Caco-2 (cell line): ENCODE measurements at regions not wholly inside any gene's neighbourhood (a gene's known extent, or its start where the extent isn't known, plus 50 kb on each side); places are given as distances from the start of the nearest gene placed in this dataset.
"Not testable (repeated sequence)": the region's sequence is repeated elsewhere in the genome, so short reads cannot be mapped to it uniquely, and the experiment has no call there.

ENCODE experiments used
- BruUV-seq: library from RNA; stranded (reverse); fragments of 400-500 nt; replicated peaks from 2 replicates; lab custom pipeline; 2021; lab: Mats Ljungman, UMichigan
- CTCF ChIA-PET: fragments of 300-600 bp; sonication (Branson Sonifier 250); formaldehyde crosslinking; loops from one replicate; lab custom pipeline; 2022; ENCODE audit warnings: antibody characterized with exemption; lab: Charles Lee
- POLR2A ChIA-PET: fragments of 300-600 bp; sonication (Branson Sonifier 250); formaldehyde crosslinking; loops from one replicate; lab custom pipeline; 2022; ENCODE audit warnings: antibody characterized with exemption; lab: Charles Lee
- DNase-seq, 2 experiments: peaks; one replicate each; pipeline versions ENCODE4 v3.0.0 to v3.0.0-alpha.2; 2020 to 2022
- H3K27me3 ChIP-seq: replicated peaks from 2 replicates; pipeline ENCODE4 v1.6.0; 2011; ENCODE audit warnings: low read length; ENCODE audit not compliant: control insufficient read depth, insufficient read depth
- H3K36me3 ChIP-seq: 2 replicates; pipeline ENCODE4 v1.5.1; 2011; ENCODE audit warnings: low read length; ENCODE audit not compliant: control insufficient read depth, insufficient read depth
- H3K4me1 ChIP-seq: fragments of 250-450 bp; sonication (Bioruptor Pico); 2 replicates; pipeline ENCODE4 v1.5.1; 2020; ENCODE audit warnings: mild to moderate bottlenecking
- H3K4me3 ChIP-seq: 2 replicates; pipeline ENCODE4 v1.5.1; 2011; ENCODE audit warnings: low read depth, mild to moderate bottlenecking, control low read depth, low read length
- H3K9me3 ChIP-seq: fragments of 250-450 bp; sonication (Bioruptor Pico); 2 replicates; pipeline ENCODE4 v1.5.1; 2020; ENCODE audit warnings: mild to moderate bottlenecking, moderate library complexity
- H3K27ac Mint-ChIP-seq: one replicate; pipeline ENCODE4 v1.8.0; 2022; ENCODE audit warnings: mixed read lengths; ENCODE audit not compliant: unreplicated experiment
- H3K27me3 Mint-ChIP-seq: one replicate; pipeline ENCODE4 v1.8.0; 2022; ENCODE audit warnings: mixed read lengths; ENCODE audit not compliant: insufficient read depth, unreplicated experiment
- H3K36me3 Mint-ChIP-seq: one replicate; pipeline ENCODE4 v1.8.0; 2022; ENCODE audit warnings: mild to moderate bottlenecking, mixed read lengths; ENCODE audit not compliant: insufficient read depth, unreplicated experiment
- H3K4me1 Mint-ChIP-seq: one replicate; pipeline ENCODE4 v1.8.0; 2022; ENCODE audit warnings: low read depth, mixed read lengths; ENCODE audit not compliant: unreplicated experiment
- H3K4me3 Mint-ChIP-seq: one replicate; pipeline ENCODE4 v1.8.0; 2022; ENCODE audit warnings: mild to moderate bottlenecking, moderate library complexity, mixed read lengths; ENCODE audit not compliant: unreplicated experiment
- H3K9me3 Mint-ChIP-seq: one replicate; pipeline ENCODE4 v1.8.0; 2022; ENCODE audit warnings: mixed read lengths; ENCODE audit not compliant: unreplicated experiment
- CTCF ChIP-seq, 2 experiments: fragments of 200-600 bp in 1 of 2; IDR thresholded peaks; 1 replicate in 1 of 2; 2 replicates in 1 of 2; pipeline versions ENCODE4 v1.5.1 to v1.8.0; 2011 to 2022; ENCODE audit warnings: antibody characterized with exemption in 1 of 2, control low read depth in 1 of 2, inconsistent platforms in 1 of 2, low read depth in 1 of 2, low read length in 1 of 2, mild to moderate bottlenecking in 1 of 2, moderate library complexity in 1 of 2; ENCODE audit not compliant: insufficient read depth in 1 of 2, severe bottlenecking in 1 of 2, unreplicated experiment in 1 of 2
- intact Hi-C: fragments of 100-400 bp; cut with micrococcal nuclease; formaldehyde crosslinking; loops from one replicate; pipeline ENCODE4 v1.10.0; 2022; ENCODE audit not compliant: unreplicated experiment

GRCh38 chr6:16882230-16882629 is 121.0 kb upstream of the ATXN1 start:
- H3K9me3 ChIP-seq = no peaks in the 10 kb centered on the region; the same call in 1 of the 2 replicates
- Mint-ChIP-seq H3K4me1 (no peaks in the 10 kb centered on the region), H3K36me3 (no peaks in the 10 kb centered on the region), H3K4me3 (no peak overlapping the region), H3K27me3 (peaks cover 29% of the 10 kb centered on the region), H3K9me3 (peaks cover 10% of the 10 kb centered on the region), H3K27ac (no peak overlapping the region)
- no peak overlapping the region for H3K4me3 ChIP-seq
- intact Hi-C loops = no loop called here
- H3K36me3 ChIP-seq = no peaks in the 10 kb centered on the region
- H3K4me1 ChIP-seq = no peaks in the 10 kb centered on the region
- POLR2A ChIA-PET = no interaction called here
- DNase-seq = no peak
- no TSS peak for BruUV-seq
- H3K27me3 ChIP-seq = no peaks in the 10 kb centered on the region
- CTCF ChIA-PET = no interaction called here
- TF ChIP-seq CTCF (IDR thresholded peaks at IDR 0.05; ENCODE audit: insufficient read depth in 1 of 2, low read depth in 1 of 2, low read length in 1 of 2, severe bottlenecking in 1 of 2, unreplicated experiment in 1 of 2) = no peak

GRCh38 chr6:16876852-16877251 is 115.6 kb upstream of the ATXN1 start:
- BruUV-seq, H3K27ac Mint-ChIP-seq, H3K4me3 Mint-ChIP-seq, H3K4me1 Mint-ChIP-seq, H3K9me3 ChIP-seq, POLR2A ChIA-PET, H3K36me3 ChIP-seq, H3K4me3 ChIP-seq, intact Hi-C loops, H3K4me1 ChIP-seq, CTCF ChIA-PET, DNase-seq, H3K36me3 Mint-ChIP-seq, H3K27me3 ChIP-seq: not testable (repeated sequence)
- Mint-ChIP-seq H3K9me3 (peaks cover 10% of the 10 kb centered on the region), H3K27me3 (peaks cover 18% of the 10 kb centered on the region)

- H3K4me1 Mint-ChIP-seq = no peaks in the 10 kb centered on the region
- peaks cover 10% of the 10 kb centered on the region for H3K9me3 Mint-ChIP-seq
- intact Hi-C loops = no loop called here
- Histone ChIP-seq H3K4me3 (no peak overlapping the region), H3K9me3 (no peaks in the 10 kb centered on the region; the same call in 1 of the 2 replicates), H3K36me3 (no peaks in the 10 kb centered on the region), H3K27me3 (no peaks in the 10 kb centered on the region), H3K4me1 (no peaks in the 10 kb centered on the region)
- no peak overlapping the region for H3K4me3 Mint-ChIP-seq
- CTCF ChIA-PET = no interaction called here
- TF ChIP-seq CTCF (IDR thresholded peaks at IDR 0.05; ENCODE audit: insufficient read depth in 1 of 2, low read depth in 1 of 2, low read length in 1 of 2, severe bottlenecking in 1 of 2, unreplicated experiment in 1 of 2) = no peak
- H3K27me3 Mint-ChIP-seq = peaks cover 15% of the 10 kb centered on the region
- BruUV-seq = no TSS peak
- H3K36me3 Mint-ChIP-seq = no peaks in the 10 kb centered on the region
- no peak overlapping the region for H3K27ac Mint-ChIP-seq
- POLR2A ChIA-PET = no interaction called here
- DNase-seq = no peak
Observed at GRCh38 chr6:16876201-16876600, 114.9 kb upstream of the ATXN1 start.

GRCh38 chr6:16873698-16874097 is 112.4 kb upstream of the ATXN1 start:
- H3K9me3 ChIP-seq = no peaks in the 10 kb centered on the region
- H3K36me3 Mint-ChIP-seq = no peaks in the 10 kb centered on the region
- H3K4me3 Mint-ChIP-seq = no peak overlapping the region
- POLR2A ChIA-PET = no interaction called here
- peaks cover 10% of the 10 kb centered on the region for H3K9me3 Mint-ChIP-seq
- H3K27ac Mint-ChIP-seq = no peak overlapping the region
- BruUV-seq = no TSS peak
- CTCF ChIA-PET = no interaction called here
- H3K27me3 Mint-ChIP-seq = peaks cover 12% of the 10 kb centered on the region
- H3K27me3 ChIP-seq = no peaks in the 10 kb centered on the region
- no peak overlapping the region for H3K4me3 ChIP-seq
- H3K4me1 ChIP-seq = no peaks in the 10 kb centered on the region
- intact Hi-C loops = no loop called here
- no peak for TF ChIP-seq CTCF (IDR thresholded peaks at IDR 0.05; ENCODE audit: insufficient read depth in 1 of 2, low read depth in 1 of 2, low read length in 1 of 2, severe bottlenecking in 1 of 2, unreplicated experiment in 1 of 2)
- no peaks in the 10 kb centered on the region for H3K4me1 Mint-ChIP-seq
- DNase-seq = no peak
- no peaks in the 10 kb centered on the region for H3K36me3 ChIP-seq
